Right atrium auricular region (tissue), 2 donors: ENCODE measurements at regions not wholly inside any gene's neighbourhood (a gene's known extent, or its start where the extent isn't known, plus 50 kb on each side); places are given as distances from the start of the nearest gene placed in this dataset.

ENCODE experiments used
- DNase-seq: peaks from one replicate; pipeline ENCODE4 v3.0.0-alpha.2; 2019; ENCODE audit warnings: low spot score
- H3K27ac ChIP-seq, 2 donors: fragments of 200-600 bp; sonication (generic); 1 replicate in 1 of 2; 2 replicates in 1 of 2; pipeline ENCODE4 v1.5.1; 2016 to 2019
- H3K27me3 ChIP-seq, 2 donors: fragments of 200-600 bp; sonication (generic); one replicate each; pipeline versions ENCODE4 v1.5.1 to v1.6.0; 2017 to 2019
- H3K36me3 ChIP-seq: fragments of 200-600 bp; sonication (generic); one replicate; pipeline ENCODE4 v1.5.1; 2016
- H3K4me1 ChIP-seq, 2 donors: fragments of 200-600 bp; sonication (generic); one replicate each; pipeline versions ENCODE4 v1.5.1 to v1.6.0; 2017 to 2019
- H3K4me3 ChIP-seq, 2 donors: fragments of 200-600 bp; sonication (generic); 1 replicate in 1 of 2; 2 replicates in 1 of 2; pipeline ENCODE4 v1.5.1; 2017 to 2019; ENCODE audit warnings: mild to moderate bottlenecking in 1 of 2, moderate library complexity in 1 of 2
- H3K9me3 ChIP-seq, 2 donors: fragments of 200-600 bp; sonication (generic); one replicate each; pipeline ENCODE4 v1.5.1; 2019
- TF ChIP-seq, protein P1 (sequence below), 2 donors: fragments of 200-600 bp; sonication (generic); IDR thresholded peaks; one replicate each; pipeline ENCODE4 v1.5.1; 2019; ENCODE audit warnings: antibody characterized with exemption in 2 of 2

DNA sequence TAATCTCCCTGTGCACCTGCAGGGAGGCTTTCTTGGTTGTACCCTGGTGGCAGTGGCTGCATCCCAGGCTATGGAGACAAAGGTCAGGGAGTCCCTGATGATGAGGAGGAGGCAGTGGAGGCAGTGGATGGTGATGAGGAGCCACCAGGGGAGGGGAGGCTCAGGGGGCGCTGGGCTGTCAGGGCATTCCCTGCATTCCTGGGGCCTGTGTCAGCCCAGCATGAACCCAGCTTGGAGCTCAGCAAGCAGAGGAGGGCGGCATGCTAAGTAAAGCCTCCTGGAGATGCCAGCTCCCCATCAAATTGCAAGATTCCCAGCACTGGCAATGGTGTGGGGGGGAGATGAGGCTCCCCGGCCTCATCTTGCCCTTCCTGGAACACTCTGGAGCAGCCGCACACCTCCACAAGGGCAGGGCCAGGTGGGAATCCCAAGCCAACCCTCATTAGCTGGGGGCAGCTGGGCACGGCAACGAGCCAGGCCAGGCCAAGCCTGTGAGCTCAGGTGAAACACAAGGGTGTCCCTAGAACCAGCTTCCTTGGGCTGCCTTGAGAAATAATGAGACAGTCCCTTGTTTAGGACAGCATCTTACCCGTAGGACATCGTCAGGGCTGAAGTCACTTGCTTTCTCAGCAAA is 469.5 kb downstream of the MATN1 start:
- TF ChIP-seq, protein P1, sequence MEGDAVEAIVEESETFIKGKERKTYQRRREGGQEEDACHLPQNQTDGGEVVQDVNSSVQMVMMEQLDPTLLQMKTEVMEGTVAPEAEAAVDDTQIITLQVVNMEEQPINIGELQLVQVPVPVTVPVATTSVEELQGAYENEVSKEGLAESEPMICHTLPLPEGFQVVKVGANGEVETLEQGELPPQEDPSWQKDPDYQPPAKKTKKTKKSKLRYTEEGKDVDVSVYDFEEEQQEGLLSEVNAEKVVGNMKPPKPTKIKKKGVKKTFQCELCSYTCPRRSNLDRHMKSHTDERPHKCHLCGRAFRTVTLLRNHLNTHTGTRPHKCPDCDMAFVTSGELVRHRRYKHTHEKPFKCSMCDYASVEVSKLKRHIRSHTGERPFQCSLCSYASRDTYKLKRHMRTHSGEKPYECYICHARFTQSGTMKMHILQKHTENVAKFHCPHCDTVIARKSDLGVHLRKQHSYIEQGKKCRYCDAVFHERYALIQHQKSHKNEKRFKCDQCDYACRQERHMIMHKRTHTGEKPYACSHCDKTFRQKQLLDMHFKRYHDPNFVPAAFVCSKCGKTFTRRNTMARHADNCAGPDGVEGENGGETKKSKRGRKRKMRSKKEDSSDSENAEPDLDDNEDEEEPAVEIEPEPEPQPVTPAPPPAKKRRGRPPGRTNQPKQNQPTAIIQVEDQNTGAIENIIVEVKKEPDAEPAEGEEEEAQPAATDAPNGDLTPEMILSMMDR (IDR thresholded peaks at IDR 0.05), result no peak
- Histone ChIP-seq H3K4me3 (no peak overlapping the region), H3K36me3 (no peaks in the 10 kb centered on the region), H3K27me3 (no peaks in the 10 kb centered on the region), H3K4me1 (no peaks in the 10 kb centered on the region), H3K9me3 (no peaks in the 10 kb centered on the region), H3K27ac (no peak overlapping the region)
- DNase-seq, result no peak

DNA sequence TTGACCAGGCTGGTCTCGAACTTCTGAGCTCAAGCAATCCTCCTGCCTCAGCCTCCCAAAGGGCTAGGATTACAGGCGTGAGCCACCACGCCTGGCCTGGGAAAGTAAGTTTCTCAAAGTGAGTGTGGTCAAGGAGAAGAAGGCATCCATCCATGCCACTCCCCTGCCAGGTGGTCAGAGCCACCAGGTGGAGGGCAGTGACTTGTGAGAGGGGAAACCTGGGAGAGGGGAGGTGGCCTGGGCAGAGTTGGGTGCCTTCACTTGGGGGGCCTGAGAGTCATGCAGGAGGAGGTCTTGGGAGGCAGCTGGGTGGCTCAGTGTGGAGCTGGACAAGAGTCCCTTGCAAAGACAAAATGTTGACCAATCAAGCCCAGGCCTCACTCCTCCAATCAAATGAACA is 470.0 kb downstream of the MATN1 start:
- Histone ChIP-seq H3K36me3 (no peaks in the 10 kb centered on the region), H3K4me3 (no peak overlapping the region), H3K9me3 (no peaks in the 10 kb centered on the region), H3K27me3 (no peaks in the 10 kb centered on the region), H3K27ac (no peak overlapping the region), H3K4me1 (no peaks in the 10 kb centered on the region)
- TF ChIP-seq, protein P1 (IDR thresholded peaks at IDR 0.05), result no peak
- no peak for DNase-seq

DNA sequence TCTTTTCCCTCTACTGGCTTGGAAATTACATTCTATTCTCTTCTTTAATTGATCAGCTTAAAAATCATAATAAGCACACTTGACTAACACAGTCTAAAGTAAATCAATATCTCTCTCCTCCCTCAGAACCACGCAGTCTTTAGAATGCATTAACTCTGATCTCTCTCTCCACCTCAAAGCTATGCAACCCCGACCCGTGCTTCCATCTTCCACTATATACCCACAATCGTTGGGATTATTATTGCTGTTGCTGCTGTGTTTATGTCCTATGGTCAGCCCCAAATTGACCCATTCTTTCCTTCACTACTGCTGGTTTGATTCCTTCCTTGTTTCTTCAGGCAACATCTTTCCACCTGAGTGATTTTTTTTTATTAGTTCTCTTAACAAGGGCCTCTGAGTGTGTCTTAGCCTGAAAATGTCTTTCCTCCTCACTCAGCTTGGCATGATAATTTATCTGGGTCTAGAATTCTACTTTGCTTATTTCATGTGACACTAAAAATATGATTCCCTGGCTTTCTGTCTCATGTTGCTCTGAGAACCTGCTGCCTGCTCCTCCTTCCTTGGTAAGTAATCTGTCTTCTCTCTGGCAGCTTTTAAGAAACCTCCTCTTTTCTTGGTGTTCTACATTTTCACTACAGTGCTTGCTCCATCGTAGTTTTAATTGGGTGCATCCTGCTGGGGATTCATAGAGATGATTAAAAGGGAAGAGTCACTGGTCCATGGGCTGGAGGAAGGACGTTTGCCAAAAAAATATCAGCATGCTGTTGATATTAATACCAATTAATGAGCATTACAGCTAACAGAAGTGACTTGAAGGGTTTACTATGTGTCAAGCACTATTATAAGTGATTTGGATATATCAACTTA is 472.2 kb downstream of the MATN1 start:
- Histone ChIP-seq H3K27me3 (no peaks in the 10 kb centered on the region), H3K4me1 (no peaks in the 10 kb centered on the region), H3K27ac (no peak overlapping the region), H3K36me3 (no peaks in the 10 kb centered on the region), H3K9me3 (no peaks in the 10 kb centered on the region), H3K4me3 (no peak overlapping the region)
- DNase-seq, result no peak
- TF ChIP-seq, protein P1 (IDR thresholded peaks at IDR 0.05), result no peak

DNA sequence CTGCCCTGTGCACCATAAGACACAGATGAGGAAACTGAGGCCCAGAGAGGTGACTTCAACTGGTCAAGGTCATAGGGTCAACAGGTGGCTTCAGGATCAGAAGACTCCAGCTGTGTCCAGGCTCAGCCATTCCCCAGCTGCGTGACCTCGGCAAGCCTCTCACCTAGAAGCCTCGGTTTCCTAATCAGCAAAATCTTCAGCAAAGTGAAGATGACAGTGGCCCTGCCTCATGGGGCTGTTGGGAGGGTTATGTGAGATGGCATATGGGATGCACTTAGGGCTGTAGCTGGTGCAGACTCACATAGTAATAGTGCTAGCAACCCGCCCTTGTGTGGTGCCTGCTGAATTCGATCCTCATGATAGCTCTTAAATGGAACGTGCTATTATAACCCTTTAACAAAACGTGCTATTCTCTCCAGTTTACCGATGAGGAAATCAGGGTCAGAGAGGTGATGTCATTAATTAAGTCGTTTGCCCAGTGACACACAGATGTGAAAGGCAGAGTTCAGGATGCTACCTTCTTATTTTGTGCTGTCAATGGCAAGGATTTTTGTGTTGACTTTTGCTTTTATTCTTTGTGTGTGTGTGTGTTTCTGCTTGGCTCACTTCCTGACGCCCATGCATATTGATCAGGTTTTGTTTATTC is 472.9 kb downstream of the MATN1 start:
- H3K4me1 ChIP-seq, result no peaks in the 10 kb centered on the region
- H3K27me3 ChIP-seq, result no peaks in the 10 kb centered on the region
- TF ChIP-seq, protein P1 (IDR thresholded peaks at IDR 0.05), result no peak

DNA sequence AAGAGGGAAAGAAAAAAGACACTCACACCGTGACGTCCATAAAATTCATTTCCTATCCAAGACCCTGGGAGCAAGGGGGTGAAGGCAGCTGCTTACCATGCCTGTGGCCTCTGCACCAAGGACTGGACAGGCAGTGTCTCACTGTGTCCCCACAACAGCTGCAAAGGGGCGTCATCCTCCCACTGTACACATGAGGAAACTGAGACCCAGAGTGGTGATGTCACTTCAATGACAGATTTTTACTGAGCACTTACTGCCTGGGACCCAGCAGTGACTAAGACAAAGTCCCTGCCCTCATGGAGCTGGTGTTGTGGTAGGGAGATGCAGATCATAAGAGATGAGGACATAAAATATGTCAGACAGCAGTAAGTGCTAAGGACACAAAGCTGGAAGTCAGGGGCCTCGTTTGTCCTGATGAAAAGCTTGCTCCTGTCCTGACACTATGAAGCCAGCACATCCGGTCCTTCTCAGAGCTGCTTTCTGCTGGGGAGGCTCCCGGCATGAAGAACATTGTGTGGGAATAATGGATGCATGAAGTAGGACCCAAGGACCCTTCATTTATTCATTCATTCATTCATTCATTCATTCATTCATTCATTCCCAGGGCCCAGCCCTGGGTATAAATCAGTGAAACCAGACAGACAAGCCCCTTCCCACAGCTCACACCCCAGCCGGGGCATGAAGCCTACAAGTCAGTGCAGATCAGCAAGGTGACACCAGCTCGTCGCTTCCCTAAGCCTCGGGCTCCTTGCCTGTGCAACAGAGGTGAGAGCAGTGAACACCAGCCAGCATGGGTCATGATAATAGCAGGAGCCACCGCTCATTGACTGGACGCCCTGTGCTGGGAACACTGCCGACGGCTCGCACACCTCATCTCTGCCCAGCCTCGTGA is 473.7 kb downstream of the MATN1 start:
- no peaks in the 10 kb centered on the region for H3K9me3 ChIP-seq
- no peak overlapping the region for H3K4me3 ChIP-seq
- no peak overlapping the region for H3K27ac ChIP-seq
- TF ChIP-seq, protein P1 (IDR thresholded peaks at IDR 0.05), result no peak
- no peaks in the 10 kb centered on the region for H3K4me1 ChIP-seq
- no peaks in the 10 kb centered on the region for H3K27me3 ChIP-seq
- DNase-seq, result no peak
- no peaks in the 10 kb centered on the region for H3K36me3 ChIP-seq

More for the DNA sequence above, 472.9 kb downstream of the MATN1 start:
- Histone ChIP-seq H3K4me3 (no peak overlapping the region), H3K9me3 (no peaks in the 10 kb centered on the region), H3K36me3 (no peaks in the 10 kb centered on the region), H3K27ac (no peak overlapping the region)
- DNase-seq, result no peak
